GM23338 (cell line): ENCODE measurements at regions not wholly inside any gene's neighbourhood (a gene's known extent, or its start where the extent isn't known, plus 50 kb on each side); places are given as distances from the start of the nearest gene placed in this dataset.

ENCODE experiments used
- ATAC-seq: fragments of 200-7000 bp; cut with Tn5 transposase; 3 replicates; pipeline ENCODE4 v1.9.1; 2020
- DNase-seq: peaks from one replicate; pipeline ENCODE4 v3.0.0-alpha.2; 2015; ENCODE audit warnings: low spot score
- H2AFZ ChIP-seq: fragments of 200-600 bp; sonication (generic); 2 replicates; pipeline ENCODE4 v1.8.0; 2016; ENCODE audit warnings: antibody characterized with exemption, mild to moderate bottlenecking, moderate library complexity
- H3F3A ChIP-seq: fragments of 200-600 bp; sonication (generic); replicated peaks from 2 replicates; pipeline ENCODE4 v1.8.0; 2017; ENCODE audit warnings: antibody characterized with exemption, mixed run types, low read depth
- H3K27ac ChIP-seq: fragments of 200-600 bp; sonication (generic); 2 replicates; pipeline ENCODE4 v1.6.1; 2016; ENCODE audit warnings: low read depth
- H3K27me3 ChIP-seq: fragments of 200-600 bp; sonication (generic); 2 replicates; pipeline ENCODE4 v1.8.0; 2016; ENCODE audit warnings: mild to moderate bottlenecking, mixed run types, moderate library complexity; ENCODE audit not compliant: insufficient read depth
- H3K36me3 ChIP-seq: fragments of 200-600 bp; sonication (generic); 2 replicates; pipeline ENCODE4 v1.8.0; 2016; ENCODE audit warnings: mild to moderate bottlenecking; ENCODE audit not compliant: insufficient read depth
- H3K4me1 ChIP-seq: fragments of 200-600 bp; sonication (generic); 2 replicates; pipeline ENCODE4 v1.8.0; 2016; ENCODE audit warnings: mild to moderate bottlenecking, moderate library complexity; ENCODE audit not compliant: insufficient read depth
- H3K4me2 ChIP-seq: fragments of 200-600 bp; sonication (generic); 2 replicates; pipeline ENCODE4 v1.7.1; 2017; ENCODE audit warnings: mixed run types
- H3K4me3 ChIP-seq: fragments of 200-600 bp; sonication (generic); 2 replicates; pipeline ENCODE4 v1.6.1; 2016; ENCODE audit warnings: mixed run types
- H3K79me2 ChIP-seq: fragments of 200-600 bp; sonication (generic); replicated peaks from 2 replicates; pipeline ENCODE4 v1.8.0; 2017; ENCODE audit warnings: mild to moderate bottlenecking; ENCODE audit not compliant: insufficient read depth
- H3K9me2 ChIP-seq: fragments of 200-600 bp; sonication (generic); 2 replicates; pipeline ENCODE4 v1.8.0; 2017; ENCODE audit not compliant: insufficient read depth
- H4K20me1 ChIP-seq: fragments of 200-600 bp; sonication (generic); replicated peaks from 2 replicates; pipeline ENCODE4 v1.8.0; 2017; ENCODE audit warnings: mild to moderate bottlenecking; ENCODE audit not compliant: insufficient read depth
- H3K27ac Mint-ChIP-seq: 2 replicates; pipeline ENCODE4 v1.8.0; 2020; ENCODE audit warnings: inconsistent platforms, mild to moderate bottlenecking, moderate library complexity, mixed read lengths
- H3K27me3 Mint-ChIP-seq: 3 replicates; pipeline ENCODE4 v1.8.0; 2022; ENCODE audit warnings: low read depth, mild to moderate bottlenecking, moderate library complexity, mixed read lengths, inconsistent platforms; ENCODE audit not compliant: insufficient read depth, poor library complexity
- H3K36me3 Mint-ChIP-seq: 3 replicates; pipeline ENCODE4 v1.8.0; 2021; ENCODE audit warnings: low read depth, mild to moderate bottlenecking, inconsistent platforms, moderate library complexity, mixed read lengths
- H3K4me1 Mint-ChIP-seq: 3 replicates; pipeline ENCODE4 v1.8.0; 2020; ENCODE audit warnings: mild to moderate bottlenecking, inconsistent platforms, mixed read lengths
- H3K4me3 Mint-ChIP-seq: 3 replicates; pipeline ENCODE4 v1.8.0; 2021; ENCODE audit warnings: moderate library complexity, mild to moderate bottlenecking, inconsistent platforms, mixed read lengths
- H3K9me3 Mint-ChIP-seq: 3 replicates; pipeline ENCODE4 v1.8.0; 2020; ENCODE audit warnings: moderate library complexity, mild to moderate bottlenecking, inconsistent platforms, mixed read lengths
- CREB1 ChIP-seq: fragments of 250-450 bp; sonication (Bioruptor Pico); IDR thresholded peaks from 2 replicates; pipeline ENCODE4 v1.5.0; 2020; ENCODE audit warnings: low read depth, mild to moderate bottlenecking, moderate library complexity
- CTCF ChIP-seq, 2 experiments: fragments of 200-600 bp in 1 of 2; sonication (generic) in 1 of 2; conservative IDR thresholded peaks; 2 replicates each; pipeline versions ENCODE4 v1.5.1 to v1.6.1; 2016 to 2017; ENCODE audit warnings: antibody characterized with exemption in 2 of 2, low read depth in 2 of 2, mild to moderate bottlenecking in 2 of 2, moderate library complexity in 1 of 2
- ETS1 ChIP-seq: IDR thresholded peaks from 2 replicates; pipeline ENCODE4 v1.6.1; 2016; ENCODE audit warnings: antibody characterized with exemption
- EZH2 ChIP-seq: fragments of 200-600 bp; sonication (generic); IDR thresholded peaks from one replicate; pipeline ENCODE4 v1.8.0; 2017; ENCODE audit warnings: antibody characterized with exemption, mild to moderate bottlenecking, low read depth; ENCODE audit not compliant: unreplicated experiment
- EZH2phosphoT487 ChIP-seq: fragments of 200-600 bp; sonication (generic); IDR thresholded peaks from one replicate; pipeline ENCODE4 v1.8.1; 2018; ENCODE audit warnings: antibody characterized with exemption; ENCODE audit not compliant: unreplicated experiment
- JUNB ChIP-seq: IDR thresholded peaks from one replicate; pipeline ENCODE4 v1.6.1; 2016; ENCODE audit warnings: antibody characterized with exemption; ENCODE audit not compliant: unreplicated experiment
- NANOG ChIP-seq: IDR thresholded peaks from 2 replicates; pipeline ENCODE4 v1.6.1; 2016; ENCODE audit warnings: antibody characterized with exemption, borderline replicate concordance
- POLR2AphosphoS5 ChIP-seq: IDR thresholded peaks from 2 replicates; pipeline ENCODE4 v1.6.1; 2016; ENCODE audit warnings: antibody characterized with exemption, low read depth
- REST ChIP-seq: IDR thresholded peaks from one replicate; pipeline ENCODE4 v1.6.1; 2018; ENCODE audit warnings: antibody characterized with exemption; ENCODE audit not compliant: unreplicated experiment
- STAT1 ChIP-seq: IDR thresholded peaks from one replicate; pipeline ENCODE4 v1.6.1; 2016; ENCODE audit warnings: antibody characterized with exemption; ENCODE audit not compliant: unreplicated experiment
- ZNF114 ChIP-seq: fragments of 250-450 bp; sonication (Bioruptor Pico); IDR thresholded peaks from 2 replicates; pipeline ENCODE4 v1.5.0; 2020; ENCODE audit warnings: mild to moderate bottlenecking, moderate library complexity
- ZNF331 ChIP-seq: fragments of 250-450 bp; sonication (Bioruptor Pico); IDR thresholded peaks from 2 replicates; pipeline ENCODE4 v1.5.0; 2020; ENCODE audit warnings: low read depth, mild to moderate bottlenecking, moderate library complexity
- ZNF462 ChIP-seq: fragments of 250-450 bp; sonication (Bioruptor Pico); IDR thresholded peaks from 2 replicates; pipeline ENCODE4 v1.5.0; 2020; ENCODE audit warnings: mild to moderate bottlenecking, moderate library complexity

GRCh38 chr20:52826722-52827121 is 145.4 kb upstream of the TSHZ2 start:
- H3F3A ChIP-seq, result no peaks in the 10 kb centered on the region
- Mint-ChIP-seq H3K27me3 (peaks cover 5% of the 10 kb centered on the region), H3K27ac (no peak overlapping the region), H3K9me3 (peaks cover 8% of the 10 kb centered on the region), H3K4me1 (no peaks in the 10 kb centered on the region), H3K36me3 (no peaks in the 10 kb centered on the region; the same call in 2 of the 3 replicates), H3K4me3 (no peak overlapping the region)
- no peaks in the 10 kb centered on the region for H3K4me1 ChIP-seq
- H2AFZ ChIP-seq, result no peak overlapping the region
- DNase-seq, result no peak
- H3K36me3 ChIP-seq, result no peaks in the 10 kb centered on the region
- no peak overlapping the region for H3K27ac ChIP-seq
- ATAC-seq, result no peak
- TF ChIP-seq CTCF (conservative IDR thresholded peaks at IDR 0.05; ENCODE audit: low read depth in 2 of 2) (no peak), JUNB (no peak), REST (no peak), EZH2 (no peak), ZNF114 (CRISPR knock-in tag) (no peak), STAT1 (no peak), CREB1 (CRISPR knock-in tag) (no peak), EZH2phosphoT487 (no peak), NANOG (no peak), POLR2AphosphoS5 (no peak), ZNF462 (CRISPR knock-in tag) (no peak), ZNF331 (no peak), ETS1 (no peak)
- H4K20me1 ChIP-seq, result no peaks in the 10 kb centered on the region
- H3K27me3 ChIP-seq, result no peaks in the 10 kb centered on the region
- no peaks in the 10 kb centered on the region for H3K79me2 ChIP-seq
- H3K4me3 ChIP-seq, result no peak overlapping the region
- H3K4me2 ChIP-seq, result no peak overlapping the region
- peaks cover 6% of the 10 kb centered on the region; the same call in 1 of the 2 replicates for H3K9me2 ChIP-seq
